ENCODE measurements at regions not wholly inside any gene's neighbourhood (a gene's known extent, or its start where the extent isn't known, plus 50 kb on each side); places are given as distances from the start of the nearest gene placed in this dataset.

DNA sequence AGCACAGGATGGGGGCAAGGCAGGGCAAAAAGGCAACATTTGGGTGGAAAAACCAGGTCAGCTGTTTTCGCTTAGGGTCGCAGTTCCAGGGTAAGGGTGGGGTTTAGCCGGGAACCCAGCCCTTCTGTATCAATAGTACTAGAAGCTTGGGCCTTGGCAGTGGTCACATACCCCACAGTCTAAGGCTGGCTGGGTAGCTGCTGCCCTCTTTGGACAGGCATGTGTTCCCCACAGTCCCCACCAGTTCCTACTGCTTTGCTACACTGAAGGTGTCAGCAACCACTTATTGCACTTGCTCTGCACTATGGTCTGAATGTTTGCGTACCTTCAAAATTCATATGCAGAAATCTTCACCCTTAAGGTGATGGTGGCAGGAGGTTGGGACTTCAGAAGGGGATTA lies 349.8 kb downstream of the LTN1 start:
- Histone ChIP-seq H3K36me3 (no peaks in the 10 kb centered on the region), H3K4me1 (no peaks in the 10 kb centered on the region), H3K27ac (no peak overlapping the region), H3K27me3 (no peaks in the 10 kb centered on the region), H3K9me3 (no peaks in the 10 kb centered on the region), H3K4me3 (no peak overlapping the region)
- no peak for TF ChIP-seq CTCF (IDR thresholded peaks at IDR 0.05)
- no peak for DNase-seq (ENCODE audit: low spot score)

- DNase-seq (ENCODE audit: low spot score) = no peak
- no peak overlapping the region for H3K4me3 ChIP-seq
- H3K9me3 ChIP-seq = no peaks in the 10 kb centered on the region
- no peaks in the 10 kb centered on the region for H3K4me1 ChIP-seq
- H3K27me3 ChIP-seq = no peaks in the 10 kb centered on the region
- H3K27ac ChIP-seq = no peak overlapping the region
- no peak for TF ChIP-seq CTCF (IDR thresholded peaks at IDR 0.05)
- no peaks in the 10 kb centered on the region for H3K36me3 ChIP-seq
Measured at GRCh38 chr21:28641731-28642130, 350.9 kb downstream of the LTN1 start.

DNA sequence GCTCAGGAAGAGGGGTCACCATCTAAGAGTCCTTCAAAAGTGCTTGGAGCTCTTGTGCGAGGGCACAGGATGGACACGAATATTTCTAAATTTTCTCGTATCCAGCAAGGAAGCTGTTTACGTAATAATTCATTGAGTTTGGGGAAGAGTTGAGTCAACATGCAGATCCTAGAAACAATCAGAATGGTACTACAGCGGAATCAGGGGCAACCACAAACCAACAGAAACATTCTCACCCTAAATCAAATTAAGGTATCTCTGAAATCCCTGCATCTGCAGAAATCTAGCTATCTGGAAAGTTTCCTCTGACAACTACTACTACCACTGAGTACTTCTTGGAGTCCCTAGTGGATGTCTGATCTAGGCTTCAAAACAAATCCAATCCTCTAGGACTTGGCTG lies 352.4 kb downstream of the LTN1 start:
- TF ChIP-seq CTCF (IDR thresholded peaks at IDR 0.05) = no peak
- DNase-seq (ENCODE audit: low spot score) = no peak
- Histone ChIP-seq H3K4me3 (no peak overlapping the region), H3K27me3 (no peaks in the 10 kb centered on the region), H3K27ac (no peak overlapping the region), H3K4me1 (no peaks in the 10 kb centered on the region), H3K36me3 (no peaks in the 10 kb centered on the region), H3K9me3 (no peaks in the 10 kb centered on the region)

GRCh38 chr21:28639737-28640136 lies 352.9 kb downstream of the LTN1 start:
- no peak overlapping the region for H3K4me3 ChIP-seq
- H3K9me3 ChIP-seq = no peaks in the 10 kb centered on the region
- no peaks in the 10 kb centered on the region for H3K27me3 ChIP-seq
- H3K36me3 ChIP-seq = no peaks in the 10 kb centered on the region
- H3K4me1 ChIP-seq = peaks cover 0 to under 1% of the 10 kb centered on the region in 2 donors
- H3K27ac ChIP-seq = no peak overlapping the region
- TF ChIP-seq CTCF (IDR thresholded peaks at IDR 0.05) = no peak
- no peak for DNase-seq (ENCODE audit: low spot score)

DNA sequence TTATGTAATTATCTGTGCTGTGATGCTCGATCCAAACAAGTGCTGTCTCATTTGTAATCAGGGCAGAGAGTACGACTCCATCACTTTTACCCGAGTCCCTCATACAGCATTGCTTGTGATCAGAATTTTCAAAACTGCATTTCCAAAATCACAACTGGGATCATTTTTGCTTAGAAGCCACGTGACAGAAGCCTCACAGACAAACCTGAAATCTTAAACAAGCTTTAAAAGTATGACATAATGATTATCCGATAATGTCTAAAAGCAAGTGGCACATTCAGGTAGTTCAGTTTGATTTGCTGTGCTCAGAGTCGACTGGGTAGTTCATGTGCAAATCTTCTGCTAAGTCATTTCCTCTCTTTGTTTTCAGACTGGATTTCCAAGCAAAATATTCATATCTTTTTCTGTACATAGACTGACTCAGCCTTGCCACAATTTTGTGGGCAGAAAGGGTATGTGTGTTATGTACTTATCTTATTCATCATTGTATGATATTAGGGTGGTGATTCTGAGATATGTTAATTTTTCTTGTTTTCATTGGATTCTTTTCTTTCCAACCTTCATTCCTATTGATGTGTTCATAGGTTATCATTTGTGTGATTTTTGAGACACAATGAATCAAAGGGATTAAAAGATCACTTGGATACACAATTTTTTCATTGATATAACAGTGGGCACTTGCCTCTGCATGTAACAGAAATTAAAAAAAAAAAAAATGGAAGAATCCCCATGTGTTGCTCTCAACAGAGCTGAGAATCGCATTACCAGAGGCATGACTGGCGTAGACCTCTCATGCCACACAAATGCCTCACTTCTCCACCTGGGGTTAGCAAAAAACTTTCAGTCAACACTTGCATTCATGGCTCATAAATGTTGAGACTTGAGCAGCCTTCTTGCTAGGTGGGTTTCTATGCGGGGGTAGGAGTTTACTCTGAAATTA lies 355.7 kb downstream of the LTN1 start:
- DNase-seq (ENCODE audit: low spot score) = no peak
- Histone ChIP-seq H3K4me3 (no peak overlapping the region), H3K36me3 (no peaks in the 10 kb centered on the region), H3K4me1 (peaks cover 0 to 27% of the 10 kb centered on the region in 2 donors), H3K9me3 (no peaks in the 10 kb centered on the region), H3K27me3 (no peaks in the 10 kb centered on the region), H3K27ac (no peak overlapping the region)
- no peak for TF ChIP-seq CTCF (IDR thresholded peaks at IDR 0.05)
